Colon (tissue), 2 donors: ENCODE measurements at regions not wholly inside any gene's neighbourhood (a gene's known extent, or its start where the extent isn't known, plus 50 kb on each side); places are given as distances from the start of the nearest gene placed in this dataset.

Experiments used
- FAIRE-seq: peaks from 2 replicates; lab custom pipeline; 2012; peaks lifted over from hg19 to GRCh38; lab: Jason Lieb, UNC
- donor health status: control.
- donor health status: control.

GRCh38 chr5:23367874-23368273 is 139.5 kb upstream of the PRDM9 start:
- FAIRE-seq, result no peak

DNA sequence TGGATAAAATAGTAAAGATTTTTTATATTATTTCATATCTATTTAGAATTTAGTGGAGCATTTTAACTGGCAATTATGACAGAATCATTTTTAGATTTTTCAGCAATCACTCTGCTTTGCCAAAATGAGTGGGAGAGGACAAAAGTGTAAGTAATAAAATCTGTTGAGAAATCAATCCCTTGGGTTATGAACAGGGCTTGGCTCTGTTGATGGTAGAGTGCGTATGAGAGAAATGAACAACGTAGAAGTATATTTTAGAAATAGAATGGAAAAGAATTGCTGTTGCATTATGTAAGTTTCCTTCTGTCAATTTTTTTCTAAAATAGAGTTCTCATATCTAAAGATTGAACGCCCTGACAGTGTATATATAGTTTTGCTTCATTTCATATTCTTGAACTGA is 154.1 kb upstream of the PRDM9 start:
- no peak for FAIRE-seq

GRCh38 chr5:23352446-23352845 is 155.0 kb upstream of the PRDM9 start:
- FAIRE-seq, result no peak

DNA sequence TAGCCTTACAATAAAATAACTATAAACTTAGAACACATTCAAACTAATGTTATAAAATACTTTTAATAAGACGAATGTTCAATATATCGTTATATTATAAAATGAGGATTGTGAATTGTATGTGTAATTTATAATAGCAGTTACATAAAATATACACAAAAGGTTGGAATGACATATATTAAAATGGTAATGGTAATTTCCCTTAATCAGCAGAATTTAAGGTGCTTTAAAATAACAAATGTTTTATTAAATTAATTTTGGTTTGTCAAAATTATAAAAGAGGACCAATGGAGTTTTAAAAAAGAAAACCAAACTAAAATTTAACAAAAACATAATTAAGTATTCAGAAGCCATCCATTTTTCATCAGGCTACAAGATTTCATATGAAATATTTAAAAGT is 164.3 kb upstream of the PRDM9 start:
- FAIRE-seq, result peak; percentile 72

GRCh38 chr5:23332650-23333251 is 174.7 kb upstream of the PRDM9 start:
- no peak for FAIRE-seq

DNA sequence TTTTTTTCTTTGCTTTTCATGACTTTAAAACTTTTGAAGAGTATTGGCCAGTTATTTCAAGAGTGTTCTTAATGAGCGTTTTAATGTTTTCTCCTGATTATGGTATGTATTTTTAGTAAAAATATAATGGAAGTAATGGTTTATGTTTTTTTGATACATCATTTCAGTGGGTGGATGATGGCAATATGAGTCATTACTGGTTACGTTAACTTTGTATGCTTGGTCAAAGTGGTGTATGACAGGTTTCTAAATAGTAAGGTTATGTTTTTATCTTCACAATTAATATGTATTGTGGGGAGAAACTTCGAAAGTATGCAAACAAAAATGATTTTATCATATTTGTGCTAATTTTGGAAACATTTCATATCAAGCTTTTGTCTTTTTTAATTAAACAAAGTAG is 176.7 kb upstream of the PRDM9 start:
- no peak for FAIRE-seq

GRCh38 chr5:23319901-23320300 is 187.5 kb upstream of the PRDM9 start:
- no peak for FAIRE-seq

DNA sequence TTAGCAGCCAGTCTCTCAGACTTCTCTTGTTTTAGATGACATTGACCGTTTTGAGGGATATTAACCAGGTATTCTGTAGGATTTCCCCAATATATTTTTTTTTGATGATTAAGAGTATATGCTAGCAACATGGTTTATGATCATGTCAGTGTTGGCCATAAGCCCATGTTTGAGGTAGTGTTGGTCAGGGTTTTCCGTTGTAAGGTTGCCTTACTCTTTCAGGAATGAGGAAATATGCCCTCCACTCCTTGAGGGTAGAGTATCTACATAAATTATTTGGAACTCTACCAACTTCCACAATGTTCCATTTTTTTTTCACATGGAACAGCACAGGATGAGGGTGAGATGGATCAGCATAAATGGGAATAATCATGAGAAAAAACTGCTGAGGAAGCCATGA is 188.4 kb upstream of the PRDM9 start:
- no peak for FAIRE-seq

GRCh38 chr5:23318166-23318565 is 189.2 kb upstream of the PRDM9 start:
- no peak for FAIRE-seq

DNA sequence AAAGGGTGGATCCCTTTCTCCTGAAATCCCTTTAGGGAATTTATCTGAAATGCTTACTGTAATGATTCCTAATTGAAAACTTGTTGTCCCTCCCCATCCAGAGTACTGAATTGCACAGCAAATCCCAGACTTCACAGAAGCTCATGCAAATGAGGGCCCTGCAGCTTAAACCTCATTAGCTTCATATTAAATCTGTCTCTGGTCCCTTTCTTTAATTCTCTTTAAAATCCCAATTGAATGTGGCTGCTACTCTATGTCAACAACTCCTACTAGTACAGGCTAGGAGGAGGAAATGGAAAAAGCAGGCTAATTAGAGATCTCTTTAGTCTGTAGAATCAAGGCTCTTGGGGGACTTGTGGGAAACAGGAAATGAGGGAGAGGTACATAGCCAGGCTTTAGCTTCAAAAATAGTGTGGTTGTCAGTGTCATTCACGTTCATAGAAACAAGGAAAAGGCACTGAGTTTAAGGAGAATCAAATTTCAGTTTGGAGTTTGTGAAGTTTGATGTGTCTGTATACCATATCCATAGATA is 191.3 kb upstream of the PRDM9 start:
- FAIRE-seq, result no peak

DNA sequence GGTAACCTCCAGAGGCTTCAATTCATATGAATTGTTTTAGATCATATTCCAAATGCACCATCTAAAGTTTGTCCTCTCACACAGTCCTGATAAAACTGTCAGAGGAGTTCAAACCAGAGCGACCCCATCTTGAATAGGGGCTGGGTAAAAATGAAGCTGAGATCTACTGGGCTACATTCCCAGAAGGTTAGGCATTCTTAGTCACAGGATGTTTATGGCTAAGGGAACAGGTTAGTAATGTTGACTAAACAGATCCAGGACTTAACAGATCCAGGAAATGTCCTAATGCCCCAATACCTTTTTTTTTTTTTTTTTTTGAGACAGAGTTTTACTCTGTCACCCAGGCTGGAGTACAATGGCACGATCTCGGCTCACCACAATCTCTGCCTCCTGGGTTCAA is 192.6 kb upstream of the PRDM9 start:
- no peak for FAIRE-seq

DNA sequence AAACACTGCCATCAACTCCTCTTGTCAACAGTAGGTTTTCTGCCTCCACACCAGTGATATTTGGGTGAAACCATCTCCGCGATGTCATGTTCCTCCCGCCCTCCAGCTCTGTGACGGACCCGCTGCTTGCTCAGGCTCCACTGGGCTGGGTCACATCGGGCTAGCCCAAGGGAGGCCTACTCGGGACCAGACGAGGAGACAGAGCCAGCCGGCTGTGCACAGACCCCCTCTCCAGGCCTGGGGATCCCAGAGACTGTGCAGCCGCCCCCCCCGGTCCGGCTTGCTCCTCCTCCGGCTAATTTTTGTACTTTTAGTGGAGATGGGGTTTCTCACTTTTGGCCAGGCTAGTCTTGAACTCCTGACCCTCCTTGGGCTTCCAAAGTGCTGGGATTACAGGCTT is 202.4 kb upstream of the PRDM9 start:
- FAIRE-seq, result no peak

DNA sequence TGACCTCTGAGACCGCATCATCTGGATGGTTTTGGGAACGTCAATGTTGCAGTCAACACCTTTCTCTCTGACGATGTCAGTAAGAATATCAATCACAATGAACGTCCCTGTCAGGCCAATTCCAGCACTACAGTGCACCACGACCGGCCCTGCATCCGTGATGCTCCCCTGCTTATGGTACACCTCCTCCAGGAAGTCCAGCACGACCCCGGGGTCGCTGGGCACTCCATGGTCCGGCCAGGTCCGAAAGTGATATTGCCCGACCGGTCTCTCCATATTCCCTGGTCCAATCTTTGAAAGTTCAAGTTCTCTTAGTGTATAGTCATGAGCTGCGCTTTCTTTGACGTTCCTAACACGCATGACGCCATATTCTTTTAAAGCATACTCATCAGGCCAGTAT is 203.6 kb upstream of the PRDM9 start:
- FAIRE-seq, result no peak

DNA sequence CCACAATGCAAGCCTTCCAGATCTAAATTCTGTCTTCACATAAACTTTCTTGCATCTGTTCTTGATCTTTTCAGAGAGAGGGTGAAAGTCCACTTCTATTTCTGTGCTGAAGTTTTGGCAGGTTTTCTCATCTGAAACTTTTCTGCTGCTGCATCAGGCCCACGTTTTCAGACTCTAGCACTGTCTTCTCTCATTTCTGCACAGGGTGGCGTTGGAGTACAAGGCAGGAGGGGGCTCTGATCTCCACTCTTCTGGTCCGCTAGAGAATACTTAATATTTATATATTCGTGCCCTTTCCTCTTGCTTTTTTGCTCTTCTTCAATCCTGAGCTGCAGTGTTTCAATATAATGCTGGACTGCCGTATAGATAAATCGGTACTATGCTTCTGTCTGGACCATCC is 204.0 kb upstream of the PRDM9 start:
- FAIRE-seq, result no peak

- FAIRE-seq, result no peak
Observed at GRCh38 chr5:23302438-23302837, 205.0 kb upstream of the PRDM9 start.

DNA sequence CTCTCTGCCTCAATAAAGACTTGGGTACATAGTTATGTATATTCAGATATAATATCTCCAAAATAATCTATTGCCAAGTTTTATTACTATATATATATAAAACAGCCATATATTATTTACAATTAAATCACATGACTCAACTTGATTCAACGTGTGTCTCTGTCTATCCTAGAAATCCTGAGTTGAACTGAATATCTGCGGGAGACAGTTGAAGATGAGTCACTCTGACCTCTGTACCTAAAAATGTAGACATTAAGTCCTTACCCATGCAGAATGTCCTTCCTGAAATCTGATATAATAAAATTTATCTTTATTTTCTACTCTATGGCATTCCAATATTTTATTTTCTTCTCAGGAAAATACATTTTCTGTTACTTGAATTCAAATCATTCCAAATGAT is 218.2 kb upstream of the PRDM9 start:
- FAIRE-seq, result no peak

DNA sequence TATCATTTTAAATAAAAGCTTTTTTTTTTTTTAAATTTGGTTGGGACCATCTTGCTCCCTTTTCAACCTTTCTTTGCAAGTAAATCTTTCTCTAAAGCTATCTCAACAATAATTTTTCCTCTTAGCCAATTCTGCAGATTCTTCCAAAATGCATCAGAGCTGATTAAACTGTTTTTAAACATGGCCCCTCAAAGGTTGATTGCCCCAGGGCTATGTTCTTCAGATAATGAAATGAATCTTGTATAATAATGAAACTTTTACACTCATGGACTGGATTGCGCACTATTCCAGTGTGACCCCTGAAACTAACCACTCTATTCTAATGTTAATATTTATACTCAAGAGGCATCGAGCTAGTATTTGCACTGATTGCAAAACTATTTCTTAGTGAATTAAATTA is 222.8 kb upstream of the PRDM9 start:
- no peak for FAIRE-seq

- no peak for FAIRE-seq
Observed at GRCh38 chr5:23274171-23274570, 233.2 kb upstream of the PRDM9 start.

DNA sequence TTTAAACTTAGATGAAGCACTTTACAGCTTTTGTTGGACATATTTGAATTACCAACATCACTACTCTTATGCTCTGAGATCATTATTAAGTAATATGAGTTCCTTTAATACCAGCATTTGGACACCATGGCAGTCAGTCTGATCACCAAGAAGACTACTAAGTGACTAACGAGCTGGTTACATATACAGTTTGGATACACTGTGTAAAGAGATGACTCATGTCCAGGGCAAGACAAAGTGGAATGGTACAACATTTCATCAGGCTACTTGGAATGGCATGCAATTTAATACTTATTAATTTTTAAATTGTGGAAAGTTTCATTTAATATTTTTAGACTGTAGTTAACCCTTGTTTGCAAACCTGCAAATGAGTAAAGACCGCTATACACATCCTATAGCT is 237.4 kb upstream of the PRDM9 start:
- no peak for FAIRE-seq

GRCh38 chr5:23268136-23268535 is 239.3 kb upstream of the PRDM9 start:
- FAIRE-seq, result no peak

DNA sequence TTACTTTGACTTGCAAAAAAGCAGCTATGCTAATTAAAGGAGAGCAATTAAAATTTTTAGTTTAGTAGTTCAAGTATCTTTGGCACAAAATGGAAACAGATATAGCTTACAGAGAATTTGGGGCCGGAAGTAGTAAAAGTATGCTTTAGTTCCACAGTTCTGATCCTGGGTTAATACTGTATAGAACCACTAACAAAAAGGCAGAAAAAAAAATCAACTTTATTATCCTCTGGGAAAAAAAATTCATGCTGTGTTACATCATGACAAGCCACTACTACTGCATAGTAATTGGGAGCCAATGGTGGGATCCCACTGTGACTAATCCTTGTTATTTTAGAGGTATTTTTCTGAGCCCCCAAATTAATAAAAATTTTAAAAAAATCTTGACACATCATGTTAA is 246.8 kb upstream of the PRDM9 start:
- FAIRE-seq, result no peak

DNA sequence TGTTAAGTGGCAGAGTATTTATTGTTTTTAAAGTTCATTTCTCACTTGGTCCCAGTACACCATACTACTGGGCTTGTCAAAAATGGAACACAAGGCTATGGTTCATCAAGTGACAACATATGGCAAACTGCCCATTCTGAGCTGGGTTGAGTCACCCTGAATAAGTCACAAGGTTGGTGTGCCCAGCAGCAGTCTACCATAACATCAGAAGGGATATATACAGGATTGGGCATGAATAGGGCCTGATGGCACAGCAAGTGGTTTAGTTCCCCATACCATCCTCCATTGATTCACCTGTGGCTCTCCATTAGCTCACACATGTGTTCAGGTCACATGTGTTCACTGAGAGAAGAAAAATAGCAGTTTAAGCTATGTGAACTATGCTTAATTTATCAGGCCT is 249.8 kb upstream of the PRDM9 start:
- no peak for FAIRE-seq

DNA sequence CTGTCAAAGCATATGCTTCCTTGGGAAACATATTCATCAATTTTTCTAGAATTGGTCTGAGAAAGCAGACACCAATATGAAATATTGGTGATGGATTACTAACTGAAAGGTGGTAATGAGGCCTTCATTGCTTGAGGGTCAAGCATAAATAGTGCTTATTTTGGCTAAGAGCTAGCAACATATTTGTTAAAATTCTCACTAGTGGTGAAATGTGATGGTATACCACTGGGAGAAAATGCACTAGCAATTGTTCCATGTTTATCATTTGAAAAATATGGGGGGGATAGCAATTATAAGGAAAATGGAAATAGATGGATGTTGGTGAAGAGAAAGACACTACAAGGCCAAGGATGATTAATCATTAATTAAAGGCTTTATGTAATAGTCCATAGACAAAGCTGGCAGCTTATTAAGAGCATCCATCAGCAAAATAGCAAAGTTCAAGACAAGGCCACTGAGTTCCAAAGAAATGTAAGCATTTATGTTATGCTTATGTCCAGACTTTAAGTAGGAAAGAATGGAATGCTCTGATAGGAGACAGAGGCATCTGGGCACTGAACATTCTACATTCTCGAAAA is 253.7 kb upstream of the PRDM9 start:
- no peak for FAIRE-seq

DNA sequence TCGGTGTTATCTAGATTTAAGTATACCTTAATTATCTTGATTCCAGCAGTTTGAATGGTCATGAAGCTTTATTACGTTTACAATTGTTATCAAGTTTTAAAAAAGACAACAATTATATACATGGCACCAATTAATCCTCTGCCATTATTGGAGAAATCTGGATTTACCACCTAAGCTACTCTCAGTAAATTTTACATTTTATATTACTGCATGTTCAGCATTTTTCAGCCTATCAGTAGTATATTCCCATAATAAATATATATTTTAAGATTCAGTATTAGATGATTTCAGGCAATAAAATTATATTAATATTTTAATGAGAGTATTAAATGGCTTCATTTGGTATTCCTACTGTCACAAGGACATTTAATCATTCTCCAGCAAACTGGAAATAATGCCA is 264.5 kb upstream of the PRDM9 start:
- no peak for FAIRE-seq
